ENCODE measurements at regions not wholly inside any gene's neighbourhood (a gene's known extent, or its start where the extent isn't known, plus 50 kb on each side); places are given as distances from the start of the nearest gene placed in this dataset.
"Not testable (repeated sequence)": the region's sequence is repeated elsewhere in the genome, so short reads cannot be mapped to it uniquely, and the experiment has no call there.

DNA sequence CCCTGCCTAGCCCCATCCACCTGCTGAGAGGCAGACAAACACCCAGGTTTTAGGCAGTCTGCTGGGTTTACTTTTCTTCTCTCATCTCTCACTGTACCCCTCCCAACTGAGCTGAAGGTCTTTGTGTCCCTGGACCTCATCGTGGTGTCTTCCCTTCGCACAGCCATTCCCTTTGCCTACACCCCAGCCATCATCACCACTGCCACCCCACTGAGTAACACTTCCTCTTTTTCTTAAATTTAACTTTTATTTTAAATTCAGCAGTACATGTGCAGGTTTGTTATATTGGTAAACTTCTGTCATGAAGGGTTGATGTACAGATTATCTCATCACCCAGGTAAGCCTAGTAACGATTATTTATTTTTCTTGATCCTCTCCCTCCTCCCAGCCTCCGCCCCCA lies 188.3 kb upstream of the MON1B start:
- DNase-seq: no peak

DNA sequence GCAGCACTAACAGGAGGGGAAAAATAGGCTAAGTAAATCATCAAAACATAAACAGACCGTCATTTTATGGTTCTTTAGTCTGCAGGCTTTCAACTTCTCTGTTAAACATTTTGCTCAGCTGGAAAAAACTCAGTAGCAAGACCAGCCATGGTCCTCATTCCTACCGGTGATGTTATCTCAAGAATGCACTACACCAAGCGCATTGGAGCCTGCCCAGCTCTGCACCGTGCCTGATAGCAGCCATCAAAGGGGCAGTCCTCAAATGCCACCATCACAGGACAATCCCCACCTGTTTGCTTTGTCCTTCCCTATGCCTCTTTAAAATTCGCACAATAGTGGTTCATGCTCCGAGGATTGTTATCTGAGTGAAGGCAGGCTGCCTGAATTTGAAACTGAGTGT lies 181.5 kb upstream of the MON1B start:
- DNase-seq: no peak

DNA sequence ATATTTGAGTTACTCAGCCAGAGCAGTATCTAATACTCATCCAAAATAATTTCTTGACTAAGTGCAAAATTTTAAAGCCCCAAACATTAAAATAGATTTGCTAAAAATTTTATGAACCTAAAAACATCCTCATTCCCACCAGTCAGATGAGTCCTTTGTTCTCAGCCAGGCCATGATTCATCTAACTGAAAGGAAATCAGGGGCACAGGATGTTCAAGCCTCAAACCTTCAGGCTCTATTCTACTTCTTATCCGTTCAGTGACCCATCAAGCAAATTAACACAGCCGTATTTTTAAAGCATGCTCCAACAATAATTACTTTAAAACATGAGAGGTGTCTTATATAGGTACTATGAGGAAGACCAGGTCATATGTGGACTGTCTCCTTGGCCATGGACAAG lies 176.5 kb upstream of the MON1B start:
- no peak for DNase-seq

DNA sequence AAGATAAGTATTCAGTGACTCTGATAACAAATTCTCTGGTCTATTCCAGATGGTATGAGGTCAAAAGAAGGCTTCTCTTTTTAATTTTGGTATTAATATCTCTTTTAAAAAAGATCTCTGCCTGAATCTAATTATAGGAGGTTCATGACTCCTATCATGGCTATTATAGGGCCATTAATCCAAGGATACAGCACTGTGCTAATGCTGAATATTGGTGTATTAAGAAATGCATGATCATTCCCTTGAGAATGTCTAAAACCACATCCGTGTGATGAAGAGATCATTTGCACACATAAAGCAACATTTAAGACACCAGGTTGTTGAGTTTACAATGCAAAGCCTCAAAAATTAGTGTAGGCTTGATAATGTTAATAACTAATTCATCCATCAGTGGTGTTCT lies 160.4 kb upstream of the MON1B start:
- no peak for DNase-seq

DNA sequence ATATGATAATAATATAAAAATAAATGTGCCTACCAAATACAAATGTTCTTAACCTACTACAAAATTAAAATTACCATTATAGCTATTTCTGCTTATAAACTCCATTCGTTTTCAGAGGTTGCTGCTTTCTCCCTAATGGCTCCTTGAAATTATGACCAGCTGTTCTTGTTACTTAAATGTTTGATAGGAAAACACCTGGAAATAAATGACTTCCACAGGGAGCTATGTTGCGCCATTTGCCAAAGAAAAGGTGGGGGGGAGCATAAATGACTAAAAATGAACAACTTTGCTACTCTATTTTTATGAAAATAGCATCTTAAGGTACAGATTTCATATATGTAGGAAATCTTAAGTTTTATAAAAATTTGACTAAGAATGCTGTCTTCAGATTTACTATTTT lies 157.5 kb upstream of the MON1B start:
- no peak for DNase-seq

DNA sequence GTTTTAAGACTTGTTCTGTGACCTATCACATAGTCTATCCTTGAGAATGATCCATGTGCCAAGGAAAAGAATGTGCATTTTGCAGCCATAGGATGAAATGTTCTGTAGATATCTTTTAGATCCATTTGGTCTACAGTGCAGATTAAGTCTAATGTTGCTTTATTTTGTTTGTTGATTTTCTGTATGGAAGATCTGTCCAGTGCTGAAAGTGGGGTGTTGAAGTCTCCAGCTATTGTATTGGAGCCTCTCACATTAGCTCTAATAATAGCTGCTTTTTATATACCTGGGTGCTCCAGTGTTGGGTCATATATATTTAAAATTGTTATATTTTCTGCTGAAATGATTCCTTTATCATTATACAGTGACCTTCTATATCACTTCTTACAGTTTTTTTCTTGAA lies 155.6 kb upstream of the MON1B start:
- DNase-seq: no peak

DNA sequence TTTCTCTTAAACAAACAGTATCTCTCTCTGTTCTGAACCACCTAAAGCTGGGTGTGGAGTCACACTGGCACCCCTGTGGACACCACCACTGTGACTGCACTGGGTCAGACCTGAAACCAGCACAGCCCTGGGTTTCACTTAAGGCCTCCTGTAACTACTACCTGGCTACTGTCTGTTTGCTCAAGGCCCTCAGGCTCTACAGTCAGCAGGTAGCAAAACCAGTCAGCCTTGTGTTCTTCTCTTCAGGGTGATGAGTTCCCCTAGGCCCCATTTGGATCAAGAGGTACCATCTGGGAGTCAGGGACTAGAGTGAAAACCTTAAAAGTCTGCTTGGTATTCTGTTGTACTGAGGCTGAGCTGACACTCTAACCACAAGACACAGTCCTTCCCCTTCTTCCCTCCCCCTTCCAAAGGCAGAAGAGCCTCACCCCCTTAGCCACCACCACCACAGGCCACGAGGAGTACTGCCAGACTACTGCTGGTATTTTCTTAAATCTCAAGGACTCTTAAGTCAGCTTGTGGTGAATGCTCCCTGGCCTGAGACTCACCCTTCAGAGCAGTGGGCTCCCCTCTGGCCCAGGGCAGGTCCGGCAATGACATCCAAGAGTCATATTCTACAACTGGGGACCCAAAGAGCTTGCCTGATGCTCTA lies 153.2 kb upstream of the MON1B start:
- DNase-seq: peak; percentile 41

DNA sequence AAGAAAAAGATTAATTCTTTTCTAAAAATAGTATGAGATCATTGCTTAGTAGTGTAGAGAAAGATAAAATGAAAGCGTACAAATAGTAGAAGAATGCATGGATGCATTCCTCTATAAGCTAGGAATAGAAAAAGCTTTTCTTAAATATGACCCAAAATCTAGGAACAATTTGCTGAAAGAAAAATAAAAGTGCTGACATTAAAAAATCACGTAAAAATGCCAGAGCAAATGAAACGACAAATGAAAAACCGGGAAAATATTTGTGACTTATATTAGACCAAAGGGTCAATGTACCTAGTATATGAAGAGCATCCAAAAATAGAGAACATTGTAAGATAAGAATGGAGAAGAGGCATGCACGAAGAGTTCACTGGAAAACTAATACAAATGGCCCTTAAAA lies 149.5 kb upstream of the MON1B start:
- no peak for DNase-seq

DNA sequence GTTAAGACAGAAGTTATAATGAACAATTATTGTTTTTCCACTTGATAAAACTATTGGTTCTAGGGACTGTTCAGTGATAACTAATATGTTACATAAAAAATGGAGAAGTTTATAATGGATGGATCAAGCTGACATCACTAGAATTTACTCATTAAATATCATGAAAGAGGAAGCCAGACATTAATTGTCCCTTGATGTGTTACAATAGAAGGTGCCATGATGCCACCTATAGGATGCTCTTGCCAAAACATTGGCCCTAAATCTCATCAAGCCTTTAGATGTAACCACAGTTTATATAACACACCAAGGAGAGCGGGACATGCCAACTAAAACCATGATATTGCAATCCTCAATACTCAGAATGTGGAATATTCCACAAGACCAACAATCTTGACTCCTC lies 147.9 kb upstream of the MON1B start:
- DNase-seq: no peak

DNA sequence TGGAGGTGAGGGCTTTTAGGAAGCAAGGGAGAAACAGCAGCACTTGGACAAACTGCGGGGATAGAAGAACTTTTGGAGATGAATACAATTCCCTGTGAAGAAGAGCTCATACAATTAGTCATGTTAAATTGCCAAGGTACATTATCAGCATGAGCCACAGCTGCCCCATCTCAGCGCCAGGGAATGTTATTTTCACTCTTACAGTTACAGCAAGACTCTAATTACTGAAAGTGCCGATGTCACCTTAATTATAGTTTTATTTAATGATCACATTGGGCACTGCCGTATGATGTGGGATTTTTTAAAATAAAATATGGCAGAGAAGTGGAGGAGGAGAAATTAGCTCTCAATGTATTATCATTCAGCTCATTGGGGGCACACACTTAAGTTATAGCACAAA lies 144.8 kb upstream of the MON1B start:
- DNase-seq: no peak

DNA sequence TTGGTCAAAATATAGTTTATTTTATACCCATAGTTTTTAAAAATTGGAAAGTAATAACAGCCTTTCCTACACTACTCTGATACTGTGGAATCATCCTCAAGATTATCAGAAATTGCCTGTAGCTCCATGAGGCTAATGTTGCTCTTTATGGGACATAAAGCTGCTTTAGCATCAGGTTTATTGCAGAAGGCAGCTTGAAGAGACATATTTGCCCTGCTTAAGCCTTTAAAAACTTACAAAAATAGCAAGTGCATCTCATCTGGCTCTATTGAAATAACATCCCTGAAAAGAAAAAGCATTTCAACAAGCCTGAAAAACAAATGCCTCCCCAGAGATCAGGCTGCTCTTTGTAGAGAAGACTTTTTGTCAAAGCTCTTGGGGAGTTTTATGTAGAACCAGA lies 142.9 kb upstream of the MON1B start:
- no peak for DNase-seq

DNA sequence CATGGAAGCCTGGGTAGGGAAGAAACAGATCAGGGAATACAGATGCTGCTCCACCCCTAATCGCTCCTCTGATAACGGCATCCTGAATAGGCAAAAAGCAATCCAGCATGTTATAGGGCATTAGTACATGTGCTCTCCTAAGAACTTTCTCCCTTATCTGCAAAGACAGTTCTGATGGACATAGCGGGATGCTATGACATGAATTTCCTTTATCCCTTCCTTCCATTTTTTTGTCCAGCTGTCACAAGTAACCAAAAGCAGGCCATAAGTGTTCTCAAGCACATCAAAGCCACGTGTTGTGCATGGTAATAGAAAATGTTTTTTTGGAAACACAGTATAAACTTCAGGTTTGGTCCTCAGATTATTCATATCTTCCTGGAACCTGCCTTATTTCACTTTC lies 141.4 kb upstream of the MON1B start:
- DNase-seq: no peak

DNA sequence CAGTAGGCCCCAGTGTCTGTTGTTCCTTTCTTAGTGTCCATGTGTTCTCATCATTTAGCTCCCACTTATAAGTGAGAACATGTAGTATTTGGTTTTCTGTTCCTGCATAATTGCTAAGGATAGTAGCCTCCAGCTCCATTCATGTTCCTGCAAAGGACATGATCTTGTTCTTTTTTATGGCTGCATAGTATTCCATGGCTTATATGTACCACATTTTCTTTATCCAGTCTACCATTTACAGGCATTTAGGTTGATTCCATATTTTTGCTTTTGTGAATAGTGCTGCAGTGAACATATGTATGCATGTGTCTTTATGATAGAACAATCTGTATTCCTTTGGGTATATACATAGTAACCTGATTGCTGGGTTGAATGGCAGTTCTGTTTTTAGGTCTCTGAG lies 134.4 kb upstream of the MON1B start:
- DNase-seq: not testable (repeated sequence)

DNA sequence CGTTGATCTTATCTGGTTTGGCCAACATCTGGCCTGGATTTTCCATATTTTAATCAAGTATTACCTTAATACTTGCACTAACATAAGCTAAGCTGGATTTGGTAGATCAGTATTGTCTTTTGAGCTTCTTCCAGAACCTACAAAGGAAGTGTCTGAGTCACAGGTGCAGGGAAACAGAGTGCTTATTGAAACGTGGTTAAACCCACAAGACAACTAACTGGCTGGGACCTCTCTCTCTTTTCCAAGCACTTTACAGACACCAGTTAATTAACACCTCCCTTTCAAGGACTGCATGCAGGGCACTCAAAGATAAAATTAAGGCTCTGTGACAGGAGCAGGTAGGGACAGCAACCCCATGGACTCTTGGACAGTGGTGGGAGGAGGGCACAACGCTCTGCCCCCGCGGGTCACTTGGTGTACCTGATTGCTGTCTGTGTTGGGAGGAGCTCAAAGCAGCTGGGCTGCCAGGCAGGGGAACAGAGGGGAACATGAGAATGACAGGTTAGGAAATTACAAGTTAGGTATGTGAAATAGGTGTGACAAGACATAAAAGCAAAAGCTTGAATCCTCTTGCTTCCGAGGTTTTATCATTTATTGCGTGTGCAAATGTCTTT lies 133.7 kb upstream of the MON1B start:
- no peak for DNase-seq

DNA sequence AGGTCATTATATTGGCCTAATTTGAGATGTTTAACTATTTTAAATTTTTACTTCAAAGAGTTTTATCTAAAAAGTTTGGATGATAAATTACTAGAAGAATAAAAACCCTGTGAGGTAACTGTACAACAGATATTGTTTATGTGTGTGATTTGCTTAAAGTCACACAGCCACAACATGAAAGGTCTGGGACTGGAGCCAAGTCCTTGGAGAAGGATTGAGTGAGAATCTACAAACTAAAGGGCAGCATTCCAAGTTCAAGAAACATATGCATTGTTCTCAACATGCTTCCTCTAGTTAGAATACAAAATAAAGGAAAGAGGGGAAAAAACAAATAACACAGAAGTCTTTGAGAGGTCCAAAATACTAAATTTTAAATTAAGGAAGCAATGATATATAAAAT lies 131.5 kb upstream of the MON1B start:
- peak; percentile 42 for DNase-seq

DNA sequence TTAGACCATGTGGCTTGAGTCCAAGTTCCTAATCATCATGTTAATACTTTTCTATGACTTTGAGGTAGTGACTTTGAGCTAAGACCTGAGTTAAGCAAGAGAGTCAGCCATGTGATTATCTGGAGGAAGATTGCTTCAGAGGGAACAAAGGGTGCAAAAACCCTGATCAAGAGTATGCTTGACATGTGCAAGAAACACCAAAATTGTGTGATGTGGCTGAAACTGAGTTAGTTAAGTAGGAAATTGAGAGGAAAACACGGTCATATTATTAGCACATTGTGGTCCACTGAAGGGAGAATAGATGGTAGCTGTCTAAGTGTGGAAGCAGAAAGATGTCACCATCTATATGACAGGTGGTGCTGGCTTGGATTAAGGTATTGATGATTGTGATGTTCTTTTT lies 130.4 kb upstream of the MON1B start:
- DNase-seq: no peak

DNA sequence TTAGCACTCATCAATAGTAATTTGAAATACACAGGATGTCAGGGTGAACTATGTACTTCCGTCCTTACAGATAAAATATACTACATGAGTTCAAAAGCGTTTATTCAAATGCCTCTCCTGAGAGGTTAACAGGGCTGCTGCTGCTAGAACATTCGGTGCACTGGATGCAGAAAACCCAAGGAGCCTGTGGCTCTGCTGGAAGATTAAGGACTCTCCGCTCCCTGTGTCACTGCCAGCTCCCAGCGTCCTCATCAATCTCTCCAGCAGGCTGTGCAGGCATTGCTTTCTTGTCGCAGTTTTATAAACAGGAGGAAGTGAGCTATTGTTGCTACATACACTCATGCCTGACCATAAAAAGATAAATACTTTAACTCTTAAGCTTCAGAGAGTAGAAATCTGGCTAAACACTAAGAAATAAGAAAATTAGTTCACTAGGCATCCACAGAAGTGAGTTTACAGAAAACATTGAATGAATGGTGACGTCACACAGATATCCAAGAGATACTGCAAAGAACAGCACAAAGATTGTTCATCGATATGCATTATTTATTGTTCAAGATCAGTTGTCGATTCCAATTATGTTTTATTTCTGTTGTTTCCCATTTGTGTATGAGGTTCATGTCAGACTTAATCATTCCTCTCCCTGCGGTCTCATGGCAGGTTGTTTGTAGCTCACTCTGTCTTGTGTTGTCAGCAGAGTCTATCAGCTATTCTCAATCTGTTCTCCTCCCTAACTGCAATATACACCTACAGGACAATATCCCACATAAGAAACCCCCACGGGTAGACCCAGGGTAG lies 127.9 kb upstream of the MON1B start:
- no peak for DNase-seq

DNA sequence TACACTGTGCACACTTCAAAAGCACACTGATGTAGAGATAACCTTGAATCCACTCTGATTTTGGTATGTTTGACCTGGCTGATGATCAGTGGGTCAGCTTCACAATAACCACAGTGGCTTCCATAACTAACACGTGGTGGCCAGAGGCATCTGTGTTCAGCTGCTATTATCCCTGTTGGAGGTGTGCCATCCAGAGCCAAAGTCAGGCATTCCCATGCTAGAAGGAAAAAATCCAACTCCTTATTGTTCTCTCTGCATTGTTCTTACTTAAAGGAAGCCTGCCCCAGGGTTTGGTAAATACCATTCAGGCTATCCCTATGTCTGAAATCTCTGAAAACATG lies 127.3 kb upstream of the MON1B start:
- DNase-seq: no peak

DNA sequence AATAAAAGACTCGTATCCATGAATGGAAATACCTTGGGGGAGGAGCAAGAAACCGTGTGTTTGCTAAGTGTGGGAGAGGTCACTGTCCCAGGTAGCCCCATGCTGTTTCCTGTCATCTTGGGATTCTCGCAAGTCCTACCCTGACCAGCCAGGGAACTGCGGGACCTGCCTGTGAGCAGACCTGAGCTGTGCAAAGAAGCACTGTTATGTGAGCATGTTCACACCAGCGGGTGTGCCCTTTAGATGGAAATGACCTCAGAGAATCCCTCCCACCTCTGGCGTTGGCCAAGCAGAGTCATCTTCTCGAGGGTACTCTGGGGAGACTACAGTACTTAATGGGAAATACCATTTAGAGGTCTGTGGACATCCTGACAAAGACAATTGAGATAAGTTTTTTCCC lies 127.0 kb upstream of the MON1B start:
- DNase-seq: no peak

DNA sequence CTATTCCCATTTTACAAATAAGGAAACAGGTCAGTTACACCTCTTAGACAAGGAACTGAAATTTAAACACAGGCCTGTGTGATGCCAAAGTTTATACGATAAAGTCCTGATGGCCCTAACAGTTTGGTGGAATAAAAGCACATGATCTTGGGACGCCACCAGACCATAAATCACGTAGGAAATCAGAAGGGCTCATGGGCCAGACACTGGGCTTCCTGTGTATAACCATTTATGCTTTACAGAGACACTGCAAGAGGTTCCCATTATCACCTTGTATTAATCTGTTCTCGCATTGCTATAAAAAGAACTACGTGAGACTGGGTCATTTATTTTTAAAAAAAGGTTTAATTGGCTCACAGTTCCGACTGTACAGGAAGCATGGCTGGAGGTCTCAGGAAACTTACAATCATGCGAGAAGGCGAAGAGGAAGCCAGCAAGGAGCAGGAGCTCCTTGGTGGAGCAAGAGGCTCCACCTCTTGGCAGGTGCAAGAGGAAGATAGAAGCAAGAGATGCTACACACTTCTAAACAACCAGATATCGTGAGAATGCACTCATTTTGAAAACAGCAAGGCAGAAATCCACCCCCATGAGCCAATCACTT lies 124.0 kb upstream of the MON1B start:
- DNase-seq: no peak

DNA sequence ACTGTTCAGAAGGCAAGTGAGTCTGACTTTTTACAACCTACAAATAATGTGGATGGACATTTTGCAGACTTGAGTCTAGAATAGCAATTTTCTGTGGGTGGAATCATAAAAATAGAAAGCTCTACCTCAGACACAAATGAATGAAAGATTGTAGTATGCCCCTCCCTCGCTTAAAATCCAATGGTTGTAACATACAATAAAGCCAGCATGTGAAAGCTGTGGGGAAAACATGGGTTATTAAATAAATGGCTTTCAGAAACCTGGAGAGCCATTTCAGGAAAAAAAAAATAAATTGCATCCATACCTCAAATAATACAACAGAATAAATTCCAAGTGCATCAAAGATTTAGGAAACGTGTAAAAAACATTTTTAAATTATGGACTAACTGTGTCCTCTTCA lies 123.1 kb upstream of the MON1B start:
- DNase-seq: no peak

DNA sequence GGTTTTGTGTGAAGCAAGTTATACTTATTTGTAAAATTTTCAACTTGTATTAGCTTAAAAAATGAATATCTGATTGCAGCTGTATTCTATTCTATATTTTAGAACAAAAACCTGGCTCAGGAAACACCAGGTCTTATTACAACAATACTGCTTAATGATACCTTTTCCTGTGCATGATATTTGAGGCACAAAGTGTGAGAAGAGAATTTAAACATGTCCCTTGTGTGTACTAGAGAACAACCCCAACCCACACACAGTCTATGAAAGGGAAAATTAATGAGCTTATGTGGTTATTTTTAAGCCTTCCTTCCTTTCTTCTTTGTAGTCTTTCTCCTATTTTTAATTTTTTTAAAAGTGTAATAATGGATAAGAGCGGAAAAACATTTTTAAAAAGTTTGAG lies 122.6 kb upstream of the MON1B start:
- DNase-seq: no peak

DNA sequence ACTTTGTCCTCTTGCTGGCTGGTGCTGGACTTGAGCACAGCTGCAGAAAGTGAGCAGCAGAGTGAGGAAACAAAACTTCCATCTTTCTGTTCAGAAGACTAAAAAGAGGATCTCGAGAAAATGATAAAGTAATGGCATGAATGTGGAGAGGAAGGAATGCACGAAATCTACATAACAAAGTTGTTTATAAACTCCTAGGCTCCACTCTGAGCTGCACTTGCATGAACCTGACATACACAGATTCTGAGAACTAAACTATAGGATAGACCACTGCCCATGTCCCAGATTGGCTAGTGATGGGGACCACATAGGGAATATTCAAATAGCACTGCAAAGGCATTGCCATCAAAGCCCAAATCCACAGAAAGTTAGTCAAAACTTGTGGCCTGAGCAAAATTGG lies 121.1 kb upstream of the MON1B start:
- no peak for DNase-seq

DNA sequence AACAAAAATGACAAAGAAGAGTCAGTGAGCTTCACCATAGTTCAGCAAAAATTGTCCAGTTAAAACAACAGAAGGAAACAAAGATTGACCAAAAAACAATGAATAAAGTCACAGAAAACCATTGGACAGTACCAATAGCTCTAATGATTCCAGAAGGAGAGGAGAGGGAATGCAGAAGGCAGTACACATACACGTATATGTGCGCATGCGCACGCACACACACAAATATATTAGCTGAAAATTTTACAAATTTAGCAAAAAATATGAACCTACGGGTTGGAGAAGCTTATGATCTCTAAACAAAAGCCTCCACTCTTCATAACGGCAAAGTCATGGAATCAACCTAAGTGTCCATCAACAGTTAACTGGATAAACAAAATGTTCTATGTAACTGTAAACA lies 120.3 kb upstream of the MON1B start:
- DNase-seq: no peak
